C4-2B (cell line): ENCODE measurements at regions not wholly inside any gene's neighbourhood (a gene's known extent, or its start where the extent isn't known, plus 50 kb on each side); places are given as distances from the start of the nearest gene placed in this dataset.

Source experiments
- CTCF ChIP-seq: fragments of 450-650 bp; conservative IDR thresholded peaks from 2 replicates; pipeline ENCODE4 v1.5.1; 2017; ENCODE audit warnings: mild to moderate bottlenecking
- ZFX ChIP-seq: fragments of 450-650 bp; IDR thresholded peaks from 2 replicates; pipeline ENCODE4 v1.6.1; 2017

GRCh38 chr4:164293743-164294142 is 460.2 kb upstream of the SMIM31 start:
- no peak for TF ChIP-seq CTCF
- TF ChIP-seq ZFX: no peak
